HFFc6 (cell line): ENCODE measurements at regions not wholly inside any gene's neighbourhood (a gene's known extent, or its start where the extent isn't known, plus 50 kb on each side); places are given as distances from the start of the nearest gene placed in this dataset.

Source experiments
- DNase-seq: peaks from one replicate; pipeline ENCODE4 v3.0.0-alpha.2; 2018
- H3K27ac Mint-ChIP-seq: 2 replicates; pipeline ENCODE4 v1.8.0; 2020; ENCODE audit warnings: mild to moderate bottlenecking, mixed read lengths
- H3K27me3 Mint-ChIP-seq: 2 replicates; pipeline ENCODE4 v1.8.0; 2021; ENCODE audit warnings: mild to moderate bottlenecking, moderate library complexity, mixed read lengths; ENCODE audit not compliant: insufficient read depth
- H3K36me3 Mint-ChIP-seq: 2 replicates; pipeline ENCODE4 v1.8.0; 2021; ENCODE audit warnings: low read depth, mixed read lengths
- H3K4me1 Mint-ChIP-seq: 2 replicates; pipeline ENCODE4 v1.8.0; 2020; ENCODE audit warnings: low read depth, mixed read lengths
- H3K4me3 Mint-ChIP-seq: 2 replicates; pipeline ENCODE4 v1.8.0; 2020; ENCODE audit warnings: mild to moderate bottlenecking, moderate library complexity, mixed read lengths
- H3K9me3 Mint-ChIP-seq: 2 replicates; pipeline ENCODE4 v1.8.0; 2020; ENCODE audit warnings: mild to moderate bottlenecking, mixed read lengths
- TF ChIP-seq, protein P1 (sequence below): fragments of 200-600 bp; sonication (generic); IDR thresholded peaks from 2 replicates; pipeline ENCODE4 v1.5.0; 2021; ENCODE audit warnings: antibody characterized with exemption, mild to moderate bottlenecking

DNA sequence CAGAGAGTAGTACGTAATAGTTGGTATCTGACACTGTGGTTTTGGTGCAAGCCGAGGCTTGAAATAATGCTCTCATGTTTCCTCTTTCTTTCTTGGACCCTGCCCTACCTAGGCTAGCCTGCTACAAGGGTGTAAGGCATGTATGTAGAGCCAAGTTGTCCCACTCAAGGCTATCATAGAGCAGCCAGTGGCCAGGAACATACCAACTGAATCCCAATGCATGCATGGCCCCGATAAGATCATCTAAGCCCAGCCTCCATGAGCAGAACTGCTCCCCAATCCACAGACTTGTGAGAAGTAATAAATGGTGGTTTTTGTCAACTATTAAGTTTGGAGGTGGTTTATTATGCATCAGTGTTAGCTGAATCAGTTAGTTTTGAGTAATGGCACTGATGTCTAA is 250.2 kb downstream of the SH2D4B start:
- Mint-ChIP-seq H3K4me3 (no peak overlapping the region), H3K9me3 (peaks cover 24% of the 10 kb centered on the region), H3K27ac (no peak overlapping the region), H3K27me3 (no peaks in the 10 kb centered on the region; the same call in 1 of the 2 replicates), H3K4me1 (no peaks in the 10 kb centered on the region), H3K36me3 (no peaks in the 10 kb centered on the region)
- TF ChIP-seq, protein P1, sequence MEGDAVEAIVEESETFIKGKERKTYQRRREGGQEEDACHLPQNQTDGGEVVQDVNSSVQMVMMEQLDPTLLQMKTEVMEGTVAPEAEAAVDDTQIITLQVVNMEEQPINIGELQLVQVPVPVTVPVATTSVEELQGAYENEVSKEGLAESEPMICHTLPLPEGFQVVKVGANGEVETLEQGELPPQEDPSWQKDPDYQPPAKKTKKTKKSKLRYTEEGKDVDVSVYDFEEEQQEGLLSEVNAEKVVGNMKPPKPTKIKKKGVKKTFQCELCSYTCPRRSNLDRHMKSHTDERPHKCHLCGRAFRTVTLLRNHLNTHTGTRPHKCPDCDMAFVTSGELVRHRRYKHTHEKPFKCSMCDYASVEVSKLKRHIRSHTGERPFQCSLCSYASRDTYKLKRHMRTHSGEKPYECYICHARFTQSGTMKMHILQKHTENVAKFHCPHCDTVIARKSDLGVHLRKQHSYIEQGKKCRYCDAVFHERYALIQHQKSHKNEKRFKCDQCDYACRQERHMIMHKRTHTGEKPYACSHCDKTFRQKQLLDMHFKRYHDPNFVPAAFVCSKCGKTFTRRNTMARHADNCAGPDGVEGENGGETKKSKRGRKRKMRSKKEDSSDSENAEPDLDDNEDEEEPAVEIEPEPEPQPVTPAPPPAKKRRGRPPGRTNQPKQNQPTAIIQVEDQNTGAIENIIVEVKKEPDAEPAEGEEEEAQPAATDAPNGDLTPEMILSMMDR: no peak
- DNase-seq: no peak

DNA sequence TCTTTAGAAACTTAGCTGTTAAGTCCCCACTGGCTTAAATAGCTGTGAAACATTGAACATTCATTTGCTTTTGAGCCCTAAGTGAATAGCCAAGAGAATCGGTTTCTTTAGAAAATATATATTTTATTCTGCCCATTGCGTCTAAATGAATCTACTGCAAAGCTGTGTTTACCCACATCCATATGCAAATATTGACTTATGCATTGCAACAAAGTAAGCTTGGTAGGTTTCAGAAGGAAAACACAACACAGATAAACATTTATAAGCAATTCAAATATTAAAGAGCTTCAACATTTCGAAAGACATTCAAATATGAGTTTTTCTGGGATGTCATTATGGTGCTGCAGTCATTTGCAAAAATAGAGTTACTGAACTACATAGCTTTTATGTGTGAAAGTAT is 257.3 kb downstream of the SH2D4B start:
- Mint-ChIP-seq H3K4me1 (no peaks in the 10 kb centered on the region), H3K9me3 (peaks cover 39% of the 10 kb centered on the region), H3K4me3 (no peak overlapping the region), H3K27ac (no peak overlapping the region), H3K36me3 (peaks cover 8% of the 10 kb centered on the region), H3K27me3 (no peaks in the 10 kb centered on the region)
- no peak for DNase-seq
- TF ChIP-seq, protein P1: no peak

DNA sequence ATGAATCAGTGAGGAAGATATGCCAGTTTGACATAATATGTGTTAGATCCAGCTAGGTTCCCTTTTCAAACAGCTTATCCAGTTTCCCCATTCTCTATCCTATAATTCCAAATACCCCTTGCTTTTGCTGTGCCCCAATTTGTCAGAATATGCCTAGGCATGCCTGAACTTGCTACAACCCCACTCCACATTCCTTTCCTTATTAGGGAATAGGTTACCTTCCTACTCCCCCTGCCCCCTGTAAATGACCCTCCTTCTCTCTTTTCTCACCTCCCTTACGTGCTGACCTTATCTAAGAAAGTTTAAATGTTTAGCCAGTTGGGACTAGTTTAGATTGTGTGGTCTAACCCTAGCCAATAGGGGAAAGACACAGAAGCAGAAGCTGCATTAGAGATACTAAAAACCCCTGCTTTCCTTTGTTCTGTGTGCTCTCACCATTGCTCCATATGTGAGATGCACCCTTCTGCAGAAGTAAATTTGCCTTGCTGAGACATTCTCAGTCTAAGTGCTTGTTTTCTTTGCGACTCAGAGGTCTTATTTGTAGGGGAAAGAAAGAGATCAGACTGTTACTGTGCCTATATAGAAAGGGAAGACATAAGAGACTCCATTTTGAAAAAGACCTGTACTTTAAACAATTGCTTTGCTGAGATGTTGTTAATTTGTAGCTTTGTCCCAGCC is 267.8 kb downstream of the SH2D4B start:
- peaks cover 41% of the 10 kb centered on the region for H3K9me3 Mint-ChIP-seq
- H3K4me1 Mint-ChIP-seq: no peaks in the 10 kb centered on the region
- peaks cover 2% of the 10 kb centered on the region; the same call in 1 of the 2 replicates for H3K27me3 Mint-ChIP-seq
- H3K4me3 Mint-ChIP-seq: no peak overlapping the region
- no peaks in the 10 kb centered on the region for H3K36me3 Mint-ChIP-seq
- H3K27ac Mint-ChIP-seq: no peak overlapping the region
- TF ChIP-seq, protein P1: no peak
- no peak for DNase-seq

DNA sequence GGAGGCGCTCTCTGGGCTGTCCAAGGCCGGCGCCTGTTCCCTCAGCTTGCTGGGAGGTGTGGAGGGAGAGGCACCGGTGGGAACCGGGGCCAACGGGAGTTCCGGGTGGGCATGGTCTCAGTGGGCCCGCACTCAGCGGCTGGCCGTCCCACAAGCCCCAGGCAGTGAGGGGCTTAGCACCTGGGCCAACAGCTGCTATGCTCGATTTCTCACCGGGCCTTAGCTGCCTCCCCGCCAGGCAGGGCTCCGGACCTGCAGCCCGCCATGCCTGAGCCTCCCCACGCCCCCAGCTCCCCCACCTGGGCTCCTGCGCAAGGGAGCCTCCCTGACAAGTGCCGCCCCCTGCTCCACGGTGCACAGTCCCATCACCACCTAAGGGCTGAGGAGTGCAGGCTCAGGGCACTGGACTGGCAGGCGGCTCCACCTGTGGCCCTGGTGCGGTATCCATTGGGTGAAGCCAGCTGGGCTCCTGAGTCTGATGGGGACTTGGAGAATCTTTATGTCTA is 276.5 kb downstream of the SH2D4B start:
- no peaks in the 10 kb centered on the region for H3K36me3 Mint-ChIP-seq
- H3K27me3 Mint-ChIP-seq: no peaks in the 10 kb centered on the region
- TF ChIP-seq, protein P1: no peak
- no peak overlapping the region for H3K4me3 Mint-ChIP-seq
- no peak overlapping the region for H3K27ac Mint-ChIP-seq
- H3K4me1 Mint-ChIP-seq: no peaks in the 10 kb centered on the region
- H3K9me3 Mint-ChIP-seq: peaks cover 40% of the 10 kb centered on the region
- no peak for DNase-seq

DNA sequence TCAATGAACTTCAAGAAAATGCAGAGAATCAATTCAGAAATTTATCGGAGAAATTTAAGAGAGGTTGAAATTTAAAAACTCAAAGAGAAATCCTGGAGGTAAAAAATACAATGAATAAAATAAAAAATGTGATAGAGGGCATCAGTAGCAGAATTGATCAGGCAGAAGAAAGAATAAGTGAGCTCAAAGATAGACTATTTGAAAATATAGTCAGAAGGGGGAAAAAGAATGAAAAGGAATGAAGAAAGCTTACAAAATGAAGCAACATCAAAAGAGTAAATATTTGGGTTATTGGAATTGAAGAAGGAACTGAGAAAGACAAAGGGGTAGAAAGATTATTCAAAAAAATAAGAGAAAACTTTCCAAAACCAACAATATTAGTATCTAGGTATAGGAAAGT is 291.4 kb downstream of the SH2D4B start:
- peaks cover 28% of the 10 kb centered on the region for H3K9me3 Mint-ChIP-seq
- TF ChIP-seq, protein P1: no peak
- H3K4me1 Mint-ChIP-seq: no peaks in the 10 kb centered on the region
- no peak overlapping the region for H3K27ac Mint-ChIP-seq
- DNase-seq: no peak
- H3K27me3 Mint-ChIP-seq: no peaks in the 10 kb centered on the region
- H3K36me3 Mint-ChIP-seq: 0 out of 2 replicates have a peak, but pooled peaks cover 10% of the 10 kb centered on the region
- H3K4me3 Mint-ChIP-seq: no peak overlapping the region
